Loucy (cell line): ENCODE measurements at regions not wholly inside any gene's neighbourhood (a gene's known extent, or its start where the extent isn't known, plus 50 kb on each side); places are given as distances from the start of the nearest gene placed in this dataset.

Source experiments
- CTCF ChIP-seq: fragments of 200-600 bp; sonication (generic); conservative IDR thresholded peaks from 2 replicates; pipeline ENCODE4 v1.5.1; 2014; ENCODE audit warnings: mild to moderate bottlenecking, antibody characterized with exemption, low read length
- EZH2phosphoT487 ChIP-seq: fragments of 200-600 bp; IDR thresholded peaks from 2 replicates; pipeline ENCODE4 v1.6.1; 2018; ENCODE audit warnings: antibody characterized with exemption, mild to moderate bottlenecking, moderate library complexity, borderline replicate concordance

DNA sequence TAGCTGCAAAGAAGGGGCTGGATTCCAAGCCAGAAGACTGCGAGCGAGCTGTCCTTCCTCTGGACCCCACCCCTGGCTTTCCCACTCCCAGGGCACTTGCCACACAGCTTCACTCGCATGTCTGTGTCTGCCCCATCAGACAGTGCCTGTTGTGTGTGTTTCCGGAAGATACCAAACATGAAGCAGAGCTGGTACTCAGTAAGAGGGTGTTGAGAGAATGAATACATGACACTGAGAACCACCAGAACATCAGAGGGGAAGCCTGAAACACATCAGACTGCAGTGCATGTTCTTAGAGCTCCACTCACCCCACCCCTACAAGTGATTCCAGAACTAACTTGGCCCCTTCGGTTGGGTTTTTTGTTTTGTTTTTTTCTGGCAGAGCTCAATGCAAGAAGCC lies 181.5 kb downstream of the TTC32 start:
- TF ChIP-seq CTCF (no peak), EZH2phosphoT487 (no peak)
